HUES64 (cell line): ENCODE measurements at regions not wholly inside any gene's neighbourhood (a gene's known extent, or its start where the extent isn't known, plus 50 kb on each side); places are given as distances from the start of the nearest gene placed in this dataset.
"Not testable (repeated sequence)": the region's sequence is repeated elsewhere in the genome, so short reads cannot be mapped to it uniquely, and the experiment has no call there.

Experiments
- H3K27ac ChIP-seq: 2 replicates; pipeline ENCODE4 v1.7.0; 2013; ENCODE audit warnings: low read depth, low read length, inconsistent platforms
- H3K27me3 ChIP-seq: 2 replicates; pipeline ENCODE4 v1.6.1; 2013; ENCODE audit warnings: mild to moderate bottlenecking, low read length; ENCODE audit not compliant: insufficient read depth
- H3K36me3 ChIP-seq: 2 replicates; pipeline ENCODE4 v1.6.1; 2013; ENCODE audit warnings: mild to moderate bottlenecking, low read length; ENCODE audit not compliant: insufficient read depth
- H3K4me1 ChIP-seq: 2 replicates; pipeline ENCODE4 v1.6.1; 2013; ENCODE audit warnings: mild to moderate bottlenecking, low read length, moderate library complexity; ENCODE audit not compliant: insufficient read depth
- H3K4me3 ChIP-seq: 2 replicates; pipeline ENCODE4 v1.5.1; 2013; ENCODE audit warnings: mild to moderate bottlenecking, low read length, moderate library complexity
- H3K9ac ChIP-seq: 2 replicates; pipeline ENCODE4 v1.6.1; 2013; ENCODE audit warnings: mild to moderate bottlenecking, low read depth, low read length
- H3K9me3 ChIP-seq: 2 replicates; pipeline ENCODE4 v1.6.1; 2013; ENCODE audit warnings: low read depth, low read length; ENCODE audit not compliant: insufficient read depth
- WGBS: fragments of 150-250, 120-280 bp; methylation state at CpG from one replicate; pipeline ENCODE4 v1.1.7; 2013; ENCODE audit warnings: missing lambda C conversion rate; 5-methylcytosine and 5-hydroxymethylcytosine counted together

GRCh38 chr10:30686708-30687107 lies 57.2 kb upstream of the LYZL2 start:
- H3K9ac ChIP-seq: no peak overlapping the region
- H3K36me3 ChIP-seq: no peaks in the 10 kb centered on the region
- 71% methylated on average over 3 of the region's 3 CpGs for WGBS
- H3K27ac ChIP-seq: no peak overlapping the region
- peaks cover 13% of the 10 kb centered on the region for H3K4me1 ChIP-seq
- H3K27me3 ChIP-seq: no peaks in the 10 kb centered on the region
- H3K9me3 ChIP-seq: no peaks in the 10 kb centered on the region
- no peak overlapping the region for H3K4me3 ChIP-seq

- Histone ChIP-seq H3K4me3 (no peak overlapping the region), H3K9me3 (0 out of 2 replicates have a peak, but pooled peaks cover 3% of the 10 kb centered on the region), H3K36me3 (no peaks in the 10 kb centered on the region), H3K27ac (no peak overlapping the region), H3K4me1 (peaks cover 13% of the 10 kb centered on the region), H3K27me3 (no peaks in the 10 kb centered on the region), H3K9ac (no peak overlapping the region)
- 94% methylated on average over 9 of the region's 10 CpGs for WGBS
Measured at GRCh38 chr10:30683496-30683895, 53.9 kb upstream of the LYZL2 start.

GRCh38 chr10:30682377-30683199 lies 53.0 kb upstream of the LYZL2 start:
- H3K27me3 ChIP-seq, H3K4me3 ChIP-seq, H3K4me1 ChIP-seq, H3K27ac ChIP-seq, H3K9me3 ChIP-seq, H3K36me3 ChIP-seq, H3K9ac ChIP-seq: not testable (repeated sequence)
- 84% methylated on average over 7 of the region's 9 CpGs for WGBS

GRCh38 chr10:30680908-30681307 lies 51.4 kb upstream of the LYZL2 start:
- H3K27ac ChIP-seq: no peak overlapping the region

More at GRCh38 chr10:30680908-30681307, 51.4 kb upstream of the LYZL2 start:
- Histone ChIP-seq H3K4me1 (no peaks in the 10 kb centered on the region), H3K4me3 (no peak overlapping the region), H3K27me3 (no peaks in the 10 kb centered on the region), H3K9me3 (0 out of 2 replicates have a peak, but pooled peaks cover 3% of the 10 kb centered on the region), H3K36me3 (no peaks in the 10 kb centered on the region), H3K9ac (no peak overlapping the region)
- 73% methylated on average over 1 of the region's 1 CpG for WGBS
